Esophagus squamous epithelium (tissue), 5 donors: ENCODE measurements at regions not wholly inside any gene's neighbourhood (a gene's known extent, or its start where the extent isn't known, plus 50 kb on each side); places are given as distances from the start of the nearest gene placed in this dataset.

Source experiments
- DNase-seq: peaks from one replicate; lab custom pipeline; 2025; lab: John Stamatoyannopoulos, UW
- H3K27ac ChIP-seq, 4 donors: fragments of 200-600 bp; sonication (generic); one replicate each; pipeline ENCODE4 v1.5.1; 2016 to 2019; ENCODE audit warnings: mild to moderate bottlenecking in 1 of 4
- H3K27me3 ChIP-seq, 4 donors: fragments of 200-600 bp; sonication (generic); 1 replicate in 3 of 4; 2 replicates in 1 of 4; pipeline versions ENCODE4 v1.5.1 to v1.6.0; 2017 to 2021; ENCODE audit warnings: antibody characterized with exemption in 1 of 4
- H3K36me3 ChIP-seq, 3 donors: fragments of 200-600 bp; sonication (generic); one replicate each; pipeline ENCODE4 v1.5.1; 2016 to 2019
- H3K4me1 ChIP-seq, 3 donors: fragments of 200-600 bp; sonication (generic); one replicate each; pipeline ENCODE4 v1.5.1; 2017 to 2019
- H3K4me3 ChIP-seq, 4 donors: fragments of 200-600 bp; sonication (generic); 1 replicate in 3 of 4; 2 replicates in 1 of 4; pipeline ENCODE4 v1.5.1; 2016 to 2019; ENCODE audit warnings: mild to moderate bottlenecking in 2 of 4, moderate library complexity in 1 of 4
- H3K9me3 ChIP-seq, 3 donors: fragments of 200-600 bp; sonication (generic); one replicate each; pipeline ENCODE4 v1.5.1; 2016 to 2019
- CTCF ChIP-seq, 6 experiments: fragments of 450-650 bp in 4 of 6; fragments of 200-600 bp in 2 of 6; sonication (generic) in 2 of 6; IDR thresholded peaks; one replicate each; pipeline ENCODE4 v1.5.1; 2016 to 2019; ENCODE audit warnings: antibody characterized with exemption in 6 of 6, mild to moderate bottlenecking in 4 of 6, moderate library complexity in 4 of 6
- POLR2A ChIP-seq, 4 donors: fragments of 450-650 bp; IDR thresholded peaks; one replicate each; pipeline ENCODE4 v1.6.1; 2017; ENCODE audit warnings: antibody characterized with exemption in 4 of 4, mild to moderate bottlenecking in 4 of 4, moderate library complexity in 3 of 4
- WGBS, 2 donors: methylation state at CpG; one replicate each; pipeline ENCODE4 v1.1.5; 2018; 5-methylcytosine and 5-hydroxymethylcytosine counted together
- intact Hi-C: fragments of 100-400 bp; cut with DNase I; formaldehyde crosslinking; loops from one replicate; pipeline ENCODE4 v1.15.0; 2022
- donor health status: DM: yes; HTN: yes; CAD: no.

GRCh38 chr9:7507566-7508270, 291.9 kb downstream of the DMAC1 start:
- peaks cover 0 to 3% (median 0%) of the 10 kb centered on the region in 3 donors for H3K4me1 ChIP-seq
- H3K36me3 ChIP-seq = no peaks in the 10 kb centered on the region
- no peak for DNase-seq
- no peak overlapping the region for H3K27ac ChIP-seq
- no peak overlapping the region for H3K4me3 ChIP-seq
- TF ChIP-seq CTCF (IDR thresholded peaks at IDR 0.05) = no peak
- TF ChIP-seq POLR2A (IDR thresholded peaks at IDR 0.05) = no peak
- no peaks in the 10 kb centered on the region for H3K27me3 ChIP-seq
- WGBS, 2 donors = 70 to 74% methylated on average over 7 of the region's 7 CpGs
- intact Hi-C loops = no loop called here
- no peaks in the 10 kb centered on the region for H3K9me3 ChIP-seq

- Histone ChIP-seq H3K27ac (no peak overlapping the region), H3K4me1 (peaks cover 0 to 3% (median 0%) of the 10 kb centered on the region in 3 donors), H3K9me3 (no peaks in the 10 kb centered on the region), H3K36me3 (no peaks in the 10 kb centered on the region), H3K4me3 (no peak overlapping the region), H3K27me3 (no peaks in the 10 kb centered on the region)
- TF ChIP-seq POLR2A (IDR thresholded peaks at IDR 0.05) = no peak
- no peak for TF ChIP-seq CTCF (IDR thresholded peaks at IDR 0.05)
- DNase-seq = no peak
- intact Hi-C loops = no loop called here
- 72 to 78% methylated on average over 2 of the region's 2 CpGs for WGBS, 2 donors
These were observed 292.6 kb downstream of the DMAC1 start for GRCh38 chr9:7507026-7507425.

- no peak overlapping the region for H3K27ac ChIP-seq
- no peak for TF ChIP-seq CTCF (IDR thresholded peaks at IDR 0.05)
- WGBS, 2 donors = 25 to 60% methylated on average over 1 to 2 of the region's 2 CpGs
- no peak overlapping the region for H3K4me3 ChIP-seq
- H3K4me1 ChIP-seq = no peaks in the 10 kb centered on the region
- H3K27me3 ChIP-seq = no peaks in the 10 kb centered on the region
- intact Hi-C loops = no loop called here
- no peaks in the 10 kb centered on the region for H3K9me3 ChIP-seq
- no peaks in the 10 kb centered on the region for H3K36me3 ChIP-seq
- DNase-seq = no peak
These were observed 299.1 kb downstream of the DMAC1 start for GRCh38 chr9:7500521-7500920.

GRCh38 chr9:7491641-7492040, 307.9 kb downstream of the DMAC1 start:
- H3K27me3 ChIP-seq = no peaks in the 10 kb centered on the region
- no peak for TF ChIP-seq POLR2A (IDR thresholded peaks at IDR 0.05)
- TF ChIP-seq CTCF (IDR thresholded peaks at IDR 0.05) = no peak
- H3K4me3 ChIP-seq = no peak overlapping the region
- DNase-seq = no peak
- H3K4me1 ChIP-seq = no peaks in the 10 kb centered on the region
- 80 to 85% methylated on average over 2 of the region's 2 CpGs for WGBS, 2 donors
- intact Hi-C loops = no loop called here
- H3K36me3 ChIP-seq = no peaks in the 10 kb centered on the region
- no peaks in the 10 kb centered on the region for H3K9me3 ChIP-seq
- no peak overlapping the region for H3K27ac ChIP-seq

- TF ChIP-seq POLR2A (IDR thresholded peaks at IDR 0.05) (no peak), CTCF (IDR thresholded peaks at IDR 0.05) (no peak)
- DNase-seq = no peak
- H3K4me3 ChIP-seq = no peak overlapping the region
- H3K27ac ChIP-seq = no peak overlapping the region
- WGBS, 2 donors = 86 to 92% methylated on average over 4 of the region's 4 CpGs
- no peaks in the 10 kb centered on the region for H3K36me3 ChIP-seq
- H3K27me3 ChIP-seq = no peaks in the 10 kb centered on the region
- no peaks in the 10 kb centered on the region for H3K9me3 ChIP-seq
- H3K4me1 ChIP-seq = no peaks in the 10 kb centered on the region
- intact Hi-C loops = no loop called here
These were observed 309.1 kb downstream of the DMAC1 start for GRCh38 chr9:7490317-7491108.
